AG04450 (cell line): ENCODE measurements at regions not wholly inside any gene's neighbourhood (a gene's known extent, or its start where the extent isn't known, plus 50 kb on each side); places are given as distances from the start of the nearest gene placed in this dataset.
"Not testable (repeated sequence)": the region's sequence is repeated elsewhere in the genome, so short reads cannot be mapped to it uniquely, and the experiment has no call there.

Source experiments
- CTCF ChIA-PET: fragments of 300-600, 350-600 bp; formaldehyde crosslinking; extraction: SDS; loops from one replicate; lab custom pipeline; 2022; ENCODE audit warnings: antibody characterized with exemption, inconsistent platforms; lab: Charles Lee
- POLR2A ChIA-PET: fragments of 350-600 bp; formaldehyde crosslinking; extraction: SDS; loops from one replicate; lab custom pipeline; 2021; ENCODE audit warnings: antibody characterized with exemption, inconsistent platforms; lab: Yijun Ruan, JAX
- DNase-seq: peaks from one replicate; pipeline ENCODE4 v3.0.0-alpha.2; 2011; ENCODE audit warnings: low read depth, low spot score
- H3K27ac ChIP-seq: one replicate; pipeline ENCODE4 v1.5.1; 2012; ENCODE audit warnings: low read depth, low read length, control low read depth
- H3K27me3 ChIP-seq: one replicate; pipeline ENCODE4 v1.6.0; 2012; ENCODE audit warnings: low read length; ENCODE audit not compliant: control insufficient read depth, insufficient read depth
- H3K4me3 ChIP-seq: 2 replicates; pipeline ENCODE4 v1.5.1; 2011; ENCODE audit warnings: mild to moderate bottlenecking, low read depth, low read length, control low read depth
- H3K9me3 ChIP-seq: 2 replicates; pipeline ENCODE4 v1.5.1; 2012; ENCODE audit warnings: low read length; ENCODE audit not compliant: control insufficient read depth, insufficient read depth
- TF ChIP-seq, protein P1 (sequence below): IDR thresholded peaks from 2 replicates; pipeline ENCODE4 v1.5.1; 2011; ENCODE audit warnings: low read depth, low read length, control low read depth, inconsistent platforms

DNA sequence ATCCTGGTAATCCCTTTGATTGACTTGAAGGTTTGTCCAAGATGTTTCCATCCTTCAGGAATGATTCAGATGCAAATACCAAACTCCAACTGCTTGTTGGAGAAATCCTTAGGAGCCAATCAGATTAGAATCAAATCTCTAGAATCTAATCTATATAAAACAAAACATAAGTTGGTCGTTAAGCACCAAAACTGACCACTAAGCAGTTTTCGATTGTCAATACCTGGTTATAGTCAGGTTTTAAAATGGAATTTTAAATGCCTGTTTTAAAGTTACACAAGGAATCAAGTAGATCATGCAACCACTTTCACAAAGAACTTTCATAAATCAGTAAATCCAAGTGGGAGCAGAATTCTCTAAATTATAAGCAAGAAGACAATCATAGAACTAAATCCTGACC, 236.1 kb downstream of the PARM1 start:
- TF ChIP-seq, protein P1, sequence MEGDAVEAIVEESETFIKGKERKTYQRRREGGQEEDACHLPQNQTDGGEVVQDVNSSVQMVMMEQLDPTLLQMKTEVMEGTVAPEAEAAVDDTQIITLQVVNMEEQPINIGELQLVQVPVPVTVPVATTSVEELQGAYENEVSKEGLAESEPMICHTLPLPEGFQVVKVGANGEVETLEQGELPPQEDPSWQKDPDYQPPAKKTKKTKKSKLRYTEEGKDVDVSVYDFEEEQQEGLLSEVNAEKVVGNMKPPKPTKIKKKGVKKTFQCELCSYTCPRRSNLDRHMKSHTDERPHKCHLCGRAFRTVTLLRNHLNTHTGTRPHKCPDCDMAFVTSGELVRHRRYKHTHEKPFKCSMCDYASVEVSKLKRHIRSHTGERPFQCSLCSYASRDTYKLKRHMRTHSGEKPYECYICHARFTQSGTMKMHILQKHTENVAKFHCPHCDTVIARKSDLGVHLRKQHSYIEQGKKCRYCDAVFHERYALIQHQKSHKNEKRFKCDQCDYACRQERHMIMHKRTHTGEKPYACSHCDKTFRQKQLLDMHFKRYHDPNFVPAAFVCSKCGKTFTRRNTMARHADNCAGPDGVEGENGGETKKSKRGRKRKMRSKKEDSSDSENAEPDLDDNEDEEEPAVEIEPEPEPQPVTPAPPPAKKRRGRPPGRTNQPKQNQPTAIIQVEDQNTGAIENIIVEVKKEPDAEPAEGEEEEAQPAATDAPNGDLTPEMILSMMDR: no peak
- Histone ChIP-seq H3K9me3 (no peaks in the 10 kb centered on the region), H3K4me3 (no peak overlapping the region), H3K27me3 (no peaks in the 10 kb centered on the region), H3K27ac (no peak overlapping the region)
- ChIA-PET POLR2A (no interaction called here), CTCF (no interaction called here)
- no peak for DNase-seq

DNA sequence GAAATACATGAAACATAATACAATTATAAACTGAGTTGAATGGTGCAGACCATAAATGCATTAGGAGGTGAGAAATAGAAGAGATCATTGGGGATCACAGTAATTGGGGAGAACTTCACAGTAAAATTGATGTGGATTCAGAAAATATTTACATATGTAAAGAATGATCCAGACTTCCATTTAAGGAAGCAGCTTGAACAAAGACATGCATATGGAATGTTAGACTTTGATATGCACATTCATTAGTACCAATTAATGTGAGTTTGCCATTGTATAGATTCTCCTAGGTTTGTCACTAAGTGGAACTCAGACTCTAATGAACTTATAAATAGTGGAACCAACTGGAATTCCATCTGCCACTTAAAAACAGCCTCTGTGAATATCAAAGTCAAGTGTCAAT, 235.6 kb downstream of the PARM1 start:
- Histone ChIP-seq H3K9me3 (no peaks in the 10 kb centered on the region), H3K27ac (no peak overlapping the region), H3K4me3 (no peak overlapping the region), H3K27me3 (no peaks in the 10 kb centered on the region)
- ChIA-PET CTCF (no interaction called here), POLR2A (no interaction called here)
- DNase-seq: no peak
- TF ChIP-seq, protein P1: no peak

DNA sequence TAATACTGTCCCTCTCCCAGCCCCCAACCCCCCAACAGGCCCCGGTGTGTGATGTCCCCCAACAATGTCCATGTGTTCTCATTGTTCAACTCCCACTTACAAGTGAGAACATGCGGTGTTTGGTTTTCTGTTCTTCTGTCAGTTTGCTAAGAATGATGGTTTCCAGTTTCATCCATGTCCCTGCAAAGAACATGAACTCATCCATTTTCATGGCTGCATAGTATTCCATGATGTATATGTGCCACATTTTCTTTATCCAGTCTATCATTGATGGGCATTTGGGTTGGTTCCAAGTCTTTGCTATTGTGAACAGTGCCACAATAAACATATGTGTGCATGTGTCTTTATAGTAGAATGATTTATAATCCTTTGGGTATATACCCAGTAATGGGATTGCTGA, 232.2 kb downstream of the PARM1 start:
- H3K27ac ChIP-seq, DNase-seq, H3K4me3 ChIP-seq, H3K27me3 ChIP-seq, POLR2A ChIA-PET, H3K9me3 ChIP-seq, CTCF ChIA-PET: not testable (repeated sequence)

DNA sequence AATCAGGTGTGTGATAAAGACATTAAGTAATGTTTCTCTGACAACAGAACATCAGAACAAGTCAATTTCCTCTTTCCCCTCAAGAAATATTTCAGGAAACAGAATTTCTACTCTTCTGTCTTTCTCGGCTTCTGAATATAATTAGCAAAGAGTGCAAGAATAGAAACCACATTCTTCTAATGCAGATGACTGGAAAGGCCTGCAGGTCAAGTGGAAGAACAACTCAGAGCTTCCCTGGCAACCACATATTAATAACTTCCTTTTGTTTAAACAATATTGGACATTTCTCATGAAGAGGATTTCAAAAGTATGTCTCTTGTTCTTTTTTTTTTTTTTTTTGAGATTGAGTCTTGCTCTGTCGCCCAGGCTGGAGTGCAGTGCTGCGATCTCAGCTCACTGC, 225.5 kb downstream of the PARM1 start:
- ChIA-PET CTCF (no interaction called here), POLR2A (no interaction called here)
- no peak for DNase-seq
- Histone ChIP-seq H3K4me3 (no peak overlapping the region), H3K9me3 (no peaks in the 10 kb centered on the region), H3K27me3 (no peaks in the 10 kb centered on the region), H3K27ac (no peak overlapping the region)
- TF ChIP-seq, protein P1: no peak

DNA sequence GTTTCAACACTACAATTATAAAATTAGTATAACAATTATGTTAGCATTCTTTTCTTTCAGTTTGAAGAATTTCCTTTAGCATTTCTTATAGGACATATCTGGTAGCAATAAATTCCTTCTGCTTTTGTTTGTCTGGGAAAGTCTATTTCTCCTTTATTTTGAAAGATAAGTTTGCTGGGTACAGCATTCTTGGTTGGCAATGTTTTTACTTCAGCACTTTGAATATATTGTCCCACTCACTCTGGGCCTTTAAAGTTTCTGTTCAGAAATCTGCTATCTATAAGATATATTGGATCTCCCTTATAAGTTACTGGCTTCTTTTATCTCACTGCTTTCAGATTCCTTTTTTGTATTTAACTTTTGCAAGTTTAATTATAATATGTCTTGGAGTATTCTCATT, 222.1 kb downstream of the PARM1 start:
- DNase-seq: no peak
- ChIA-PET CTCF (no interaction called here), POLR2A (no interaction called here)
- Histone ChIP-seq H3K4me3 (no peak overlapping the region), H3K27me3 (no peaks in the 10 kb centered on the region), H3K9me3 (no peaks in the 10 kb centered on the region), H3K27ac (no peak overlapping the region)
- TF ChIP-seq, protein P1: no peak

DNA sequence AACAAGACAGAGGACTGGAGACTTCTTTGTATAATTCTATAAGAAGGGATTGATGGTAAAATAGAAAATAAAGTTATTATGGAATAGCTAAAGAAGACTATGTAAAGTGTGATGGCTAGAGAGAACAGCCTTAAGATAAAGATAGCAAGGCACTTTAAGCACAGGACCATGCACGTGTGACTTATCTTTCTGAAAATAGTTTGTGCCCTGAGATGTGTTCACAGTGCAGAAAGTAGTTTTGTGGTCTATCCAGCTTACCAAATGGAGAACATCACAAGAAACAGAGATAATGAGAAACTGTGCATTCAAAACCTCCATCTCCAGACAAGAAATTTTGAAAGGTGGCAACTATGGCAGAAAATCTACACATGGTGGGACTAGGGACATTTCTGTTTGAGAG, 213.3 kb downstream of the PARM1 start:
- Histone ChIP-seq H3K27ac (no peak overlapping the region), H3K27me3 (no peaks in the 10 kb centered on the region), H3K9me3 (no peaks in the 10 kb centered on the region; the same call in 1 of the 2 replicates), H3K4me3 (no peak overlapping the region)
- TF ChIP-seq, protein P1: no peak
- DNase-seq: no peak
- ChIA-PET CTCF (no interaction called here), POLR2A (no interaction called here)
